ENCODE measurements at regions not wholly inside any gene's neighbourhood (a gene's known extent, or its start where the extent isn't known, plus 50 kb on each side); places are given as distances from the start of the nearest gene placed in this dataset.
A peak's percentile ranks its signal among the peaks of the same experiment; 100 is the strongest.

DNA sequence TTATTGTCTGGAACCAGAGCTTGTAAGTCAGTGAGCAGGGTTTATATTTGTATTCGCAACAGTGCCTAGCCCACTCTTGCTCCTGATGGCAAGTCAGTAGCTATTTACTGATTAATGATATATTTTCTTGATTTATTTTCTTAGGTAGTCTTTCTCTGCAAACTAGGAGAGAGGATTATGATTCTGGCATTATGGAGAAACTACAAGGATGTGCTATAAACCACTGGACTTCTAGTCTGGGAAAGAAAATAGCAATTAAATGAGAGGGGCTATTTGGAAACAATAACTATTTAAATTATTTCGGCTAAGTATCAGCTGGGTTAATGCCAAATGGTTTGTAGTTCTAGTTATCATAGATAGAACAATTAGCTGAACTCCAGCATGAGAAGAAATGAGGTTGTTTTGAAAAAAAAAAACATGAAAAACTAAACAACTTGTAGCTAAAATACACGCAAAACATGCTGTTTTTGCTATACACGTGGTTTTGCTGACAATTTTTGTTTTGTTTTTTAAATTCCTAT, 304.9 kb upstream of the TCF21 start:
- DNase-seq: no peak

DNA sequence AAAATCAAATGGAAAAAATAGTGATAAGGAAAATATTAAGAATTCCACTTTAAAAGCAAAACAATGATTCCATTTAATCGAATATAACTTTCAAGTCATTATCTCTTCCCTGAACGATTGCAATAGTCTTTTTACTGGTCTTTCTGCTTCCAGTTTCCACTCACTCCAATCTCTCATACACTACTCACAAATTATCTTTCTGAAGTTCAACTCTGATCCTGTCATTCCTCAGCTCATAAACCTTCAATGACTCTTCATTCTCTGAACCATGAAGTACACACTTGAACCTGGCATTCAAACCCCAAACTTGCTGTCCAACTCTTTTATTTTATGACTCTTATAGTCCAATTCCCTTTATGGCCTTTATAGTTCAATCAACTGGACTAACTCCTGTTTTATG, 304.1 kb upstream of the TCF21 start:
- no peak for DNase-seq

DNA sequence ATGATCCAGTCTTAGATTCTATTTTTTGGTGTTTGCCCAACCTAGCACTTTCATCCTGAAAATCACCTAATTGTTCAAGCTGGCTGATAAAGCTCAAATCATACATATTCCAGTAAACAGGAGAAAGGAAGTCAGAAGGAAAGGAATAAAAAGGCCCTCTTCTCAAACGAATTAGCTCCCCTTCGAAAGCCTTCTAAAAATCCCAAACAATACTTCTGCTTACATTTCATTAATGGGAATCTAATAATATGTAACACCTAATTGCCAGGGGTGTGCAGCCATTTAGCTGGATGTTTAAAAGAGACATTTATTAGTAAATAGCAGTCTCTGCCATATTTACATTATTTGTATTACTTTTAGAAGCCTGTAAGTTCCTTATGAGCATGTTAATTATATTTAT, 302.9 kb upstream of the TCF21 start:
- no peak for DNase-seq

DNA sequence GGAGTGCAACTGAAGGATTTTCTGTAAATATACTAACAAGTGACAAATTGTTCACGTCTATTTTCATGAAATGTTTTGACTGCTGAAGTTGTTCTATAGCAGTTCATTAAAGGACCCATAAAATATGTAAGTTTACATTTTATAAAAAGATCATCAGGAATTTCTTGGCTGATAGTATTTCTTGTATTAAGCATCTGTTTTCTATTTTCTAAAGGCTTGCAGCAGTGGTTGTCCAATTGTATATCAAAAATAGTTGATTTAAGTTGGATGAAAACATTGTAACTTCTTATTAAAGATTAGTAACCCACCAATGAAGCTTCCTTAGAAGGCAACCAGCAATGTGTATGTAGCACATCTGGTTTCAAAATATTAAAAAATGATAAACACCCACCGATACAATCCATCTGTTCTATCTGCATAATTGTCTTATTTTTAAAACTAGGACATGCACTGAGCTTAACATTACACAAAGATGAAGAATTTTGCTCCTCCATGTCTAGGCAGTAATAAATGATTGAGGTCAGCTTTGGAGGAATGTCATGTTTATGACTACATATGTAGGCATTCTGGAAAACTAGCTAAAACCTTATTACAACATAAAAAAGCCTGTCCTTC, 301.3 kb upstream of the TCF21 start:
- DNase-seq: no peak

DNA sequence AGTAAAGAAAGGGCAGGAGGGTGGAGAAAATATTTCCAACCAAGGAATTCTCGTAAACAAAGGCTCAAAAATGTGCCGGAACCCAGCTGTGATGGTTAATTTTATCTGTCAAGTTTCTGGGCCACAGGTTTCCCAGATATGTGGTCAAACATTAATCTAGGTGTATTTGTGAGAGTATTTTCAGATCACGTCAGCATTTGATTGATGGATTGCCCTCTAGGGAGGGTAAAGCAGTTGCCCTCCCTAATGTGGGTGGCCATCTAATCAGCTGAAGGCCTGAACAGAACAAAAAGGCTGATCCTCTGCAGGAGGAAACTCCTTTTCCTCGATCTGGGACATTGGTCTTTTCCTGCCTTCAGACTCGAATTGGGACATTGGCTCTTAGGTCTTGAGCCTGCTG, 298.7 kb upstream of the TCF21 start:
- no peak for DNase-seq

DNA sequence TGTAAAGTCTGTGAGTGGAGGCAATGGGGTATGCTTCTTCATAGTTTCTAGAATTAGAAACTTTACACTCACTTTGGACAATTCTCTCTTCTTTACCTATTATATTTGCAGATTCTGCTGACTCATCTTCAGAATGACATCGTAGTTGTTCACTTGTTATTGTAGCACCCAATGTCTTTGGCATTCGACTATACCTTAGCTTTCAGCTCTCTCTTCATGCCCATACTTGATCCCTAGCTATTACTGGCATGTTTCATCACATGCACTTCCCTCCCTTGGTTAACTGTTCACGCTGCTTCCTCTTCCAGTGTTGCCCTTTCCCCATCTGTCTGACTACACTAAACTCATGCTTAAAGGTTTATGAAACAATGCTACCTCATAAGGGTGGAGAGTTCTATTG, 298.1 kb upstream of the TCF21 start:
- peak; percentile 3 for DNase-seq

DNA sequence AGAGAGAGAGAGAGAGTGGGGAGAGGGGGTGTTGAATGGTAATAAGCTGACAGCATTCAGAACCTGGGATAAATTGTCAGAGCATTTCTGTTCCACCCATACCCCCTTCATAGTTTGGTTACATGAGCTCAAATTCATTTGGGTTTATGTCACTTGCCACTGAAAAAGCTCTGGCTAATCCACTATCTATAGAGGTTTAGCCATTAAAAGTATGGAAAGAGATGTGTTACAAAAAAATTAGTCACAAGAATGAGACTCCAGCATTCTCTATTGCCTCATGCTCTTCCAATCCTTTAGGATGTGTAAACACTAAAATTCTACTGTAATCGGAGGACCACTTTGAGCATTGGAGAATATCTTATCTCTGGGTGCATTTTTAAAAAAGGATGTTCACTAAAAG, 297.6 kb upstream of the TCF21 start:
- DNase-seq: no peak

DNA sequence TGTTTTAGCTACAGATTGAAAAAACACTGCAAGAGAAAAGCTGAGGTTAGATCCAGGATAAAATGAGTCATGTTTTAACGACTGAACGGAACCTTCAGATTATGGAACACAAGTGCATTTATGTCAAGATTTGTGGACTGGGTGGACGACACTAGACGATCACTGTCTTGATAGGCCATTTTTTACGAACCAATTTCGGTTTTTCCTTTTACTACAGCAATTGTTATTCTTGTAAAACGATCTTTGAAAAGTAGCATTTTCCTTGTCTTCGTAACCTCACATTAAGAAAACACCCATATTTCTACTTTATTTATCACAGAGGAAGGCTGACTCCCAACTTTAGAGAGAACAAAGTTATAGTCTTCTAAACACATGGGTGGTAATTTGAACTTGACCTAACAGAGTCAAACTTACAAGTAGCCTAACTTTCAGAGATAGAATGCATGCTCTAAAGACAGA, 294.2 kb upstream of the TCF21 start:
- DNase-seq: no peak

DNA sequence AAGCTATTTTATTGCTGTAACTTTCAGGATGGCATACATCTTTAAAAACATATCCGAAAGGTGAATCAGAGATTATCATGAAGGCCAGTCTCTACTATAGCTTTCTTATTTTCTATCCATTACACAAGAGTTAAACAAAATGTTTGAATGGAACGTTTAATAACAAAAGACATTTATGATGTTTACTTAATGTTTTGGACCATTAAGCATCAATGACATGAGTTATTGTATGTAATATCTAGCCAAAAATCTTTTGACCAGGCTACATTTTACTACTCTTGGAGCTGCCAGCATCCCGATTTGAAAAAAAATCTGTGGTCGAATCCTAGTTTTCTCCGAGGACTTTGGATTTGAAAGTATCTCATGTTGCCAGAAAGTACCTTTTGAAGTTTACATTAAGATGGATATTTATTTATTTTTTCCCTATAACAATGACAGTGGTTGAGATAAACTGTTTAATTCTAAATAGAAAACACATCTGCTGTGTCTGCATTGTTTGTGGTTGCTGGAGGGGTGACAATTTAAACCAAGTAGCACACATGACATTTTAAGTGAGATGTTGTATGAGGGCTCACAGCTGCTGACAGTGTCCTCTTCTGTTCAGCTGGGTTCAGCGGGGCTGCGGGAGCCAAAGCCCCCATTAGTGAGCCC, 293.7 kb upstream of the TCF21 start:
- no peak for DNase-seq

DNA sequence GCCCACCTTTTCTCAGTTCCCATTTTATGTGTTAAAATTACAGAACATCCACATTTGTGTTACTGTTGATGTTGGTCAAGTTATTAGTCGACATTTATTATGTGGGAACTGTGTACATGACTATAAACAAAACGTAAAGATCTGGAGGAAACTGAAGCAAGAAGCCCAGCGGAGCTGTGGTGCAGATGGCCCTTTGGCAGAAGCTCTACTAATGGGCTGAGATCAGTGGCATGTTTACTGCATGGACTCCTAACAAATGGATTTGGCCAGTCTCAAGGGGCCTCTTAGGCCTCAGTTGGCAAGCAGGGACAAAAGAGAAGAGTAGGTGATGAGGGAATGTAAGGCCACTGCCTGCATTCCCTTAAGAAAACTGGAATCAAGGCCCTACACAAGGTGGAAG, 282.1 kb upstream of the TCF21 start:
- no peak for DNase-seq

DNA sequence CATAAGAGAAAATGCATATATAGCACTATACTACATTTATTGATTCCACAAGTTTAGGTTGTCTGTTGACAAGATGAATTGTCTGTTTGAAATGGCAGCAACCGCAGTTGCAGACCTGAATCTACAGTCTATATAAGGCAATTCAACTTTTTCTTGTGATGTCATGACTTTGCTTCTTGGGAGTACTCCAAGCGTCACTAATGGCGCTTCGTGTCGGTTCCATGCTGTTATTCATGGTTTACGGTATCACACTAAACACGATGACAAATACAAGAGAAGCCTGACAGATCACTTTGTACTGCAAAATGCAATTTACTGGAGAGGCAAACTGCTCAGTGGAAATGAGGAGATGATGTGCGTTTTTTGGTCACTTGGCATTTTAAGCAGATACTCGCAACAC, 280.3 kb upstream of the TCF21 start:
- DNase-seq: no peak

DNA sequence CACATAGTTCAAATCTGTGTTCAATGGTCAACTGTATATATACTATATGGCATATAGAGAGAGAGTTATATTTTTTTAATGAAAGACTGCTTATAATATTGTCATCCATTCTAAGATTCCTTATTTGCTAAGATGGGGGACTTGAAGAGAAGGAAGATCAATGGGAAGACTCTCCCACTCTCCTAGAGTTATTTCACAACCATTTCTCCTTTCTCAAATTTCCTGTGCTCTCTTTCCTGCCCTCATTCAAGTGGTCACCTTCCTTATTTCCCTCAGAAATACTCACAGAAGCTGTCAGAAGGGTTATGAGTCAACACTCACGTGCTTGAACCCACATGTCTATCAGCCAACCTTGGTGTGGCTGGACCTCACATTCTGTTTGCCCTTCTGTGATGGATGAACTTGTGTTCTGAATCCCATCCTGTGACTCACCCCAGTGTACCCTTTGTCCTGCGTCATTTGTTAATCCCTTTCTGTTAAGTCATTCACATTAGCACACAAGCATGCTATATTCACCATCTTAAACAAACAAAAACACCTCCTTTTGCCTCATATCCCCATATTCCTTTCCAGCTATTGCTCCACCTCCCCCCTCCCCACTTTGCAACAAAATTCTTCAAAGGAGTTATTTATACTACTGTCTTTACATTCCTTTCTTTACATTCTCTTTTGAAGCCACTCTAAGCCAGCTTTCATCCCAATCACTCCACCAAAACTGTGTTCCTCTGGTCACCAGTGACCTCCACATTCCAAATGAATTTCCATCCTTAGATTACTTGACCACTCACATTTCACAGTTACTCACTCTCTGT, 279.3 kb upstream of the TCF21 start:
- no peak for DNase-seq

DNA sequence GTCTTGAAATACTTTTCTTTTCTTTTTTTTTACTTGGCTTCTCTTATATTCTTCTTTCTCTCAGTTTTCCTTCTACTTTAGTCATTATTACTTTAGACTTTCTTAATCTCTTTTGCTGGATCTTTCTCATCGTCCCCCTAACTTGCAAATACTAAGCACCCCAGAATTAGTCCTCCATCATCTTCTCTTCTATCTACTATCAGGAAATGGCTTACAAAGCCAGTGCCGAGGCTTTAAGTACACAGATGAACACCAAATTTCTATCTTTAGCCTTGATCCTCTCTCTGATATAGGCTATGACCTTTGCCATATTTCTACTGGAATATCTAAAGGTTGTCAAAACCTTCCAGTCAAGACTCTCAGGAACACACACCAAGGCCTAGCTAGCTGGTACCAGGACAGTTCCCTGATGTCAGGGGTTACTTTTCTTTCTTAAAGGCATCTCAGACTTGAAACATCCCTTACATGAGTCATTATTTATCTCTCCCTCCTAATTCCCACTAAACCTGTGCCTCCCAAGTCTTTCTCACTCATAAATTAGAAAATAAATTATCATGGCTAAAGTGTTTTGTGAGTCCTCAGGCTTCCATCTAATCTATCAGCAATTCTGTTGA, 278.6 kb upstream of the TCF21 start:
- DNase-seq: no peak

DNA sequence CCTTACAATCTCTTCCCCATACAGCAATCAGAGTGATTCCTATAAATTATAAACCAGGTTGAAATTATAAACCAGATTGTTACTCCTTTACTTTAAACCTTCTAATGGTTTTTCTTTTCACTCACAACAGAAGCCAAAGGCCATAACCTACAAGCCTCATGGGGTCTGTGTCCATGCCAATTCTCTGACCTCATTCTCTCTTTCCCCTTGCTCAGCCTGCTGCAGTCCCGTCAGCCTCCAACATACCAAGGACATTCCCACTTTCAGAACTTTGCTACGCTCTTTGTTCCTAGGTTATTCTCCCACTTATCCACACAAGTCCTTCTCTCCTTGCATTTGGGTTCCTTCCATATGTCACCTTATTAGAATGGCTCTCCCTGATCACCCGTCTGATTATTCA, 277.9 kb upstream of the TCF21 start:
- DNase-seq: no peak

DNA sequence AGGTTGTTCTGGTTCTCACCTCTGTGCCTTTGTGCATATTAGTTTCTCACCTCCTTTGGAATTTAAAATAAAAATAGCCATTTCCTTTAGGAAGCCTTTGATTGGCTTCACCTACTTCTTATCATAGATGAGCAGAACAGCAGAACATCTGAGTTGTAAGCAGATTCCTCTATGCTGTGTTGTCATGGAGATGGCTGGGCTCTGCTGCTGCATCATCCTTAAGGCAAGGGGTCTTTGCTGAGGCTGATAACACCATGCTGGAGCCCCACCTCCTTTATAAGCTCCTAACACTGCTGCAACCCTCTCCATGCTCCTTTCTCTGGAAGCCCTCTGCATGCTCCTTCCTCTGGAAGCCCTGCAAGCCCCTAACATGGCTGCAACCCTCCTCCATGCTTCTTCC, 276.5 kb upstream of the TCF21 start:
- no peak for DNase-seq

DNA sequence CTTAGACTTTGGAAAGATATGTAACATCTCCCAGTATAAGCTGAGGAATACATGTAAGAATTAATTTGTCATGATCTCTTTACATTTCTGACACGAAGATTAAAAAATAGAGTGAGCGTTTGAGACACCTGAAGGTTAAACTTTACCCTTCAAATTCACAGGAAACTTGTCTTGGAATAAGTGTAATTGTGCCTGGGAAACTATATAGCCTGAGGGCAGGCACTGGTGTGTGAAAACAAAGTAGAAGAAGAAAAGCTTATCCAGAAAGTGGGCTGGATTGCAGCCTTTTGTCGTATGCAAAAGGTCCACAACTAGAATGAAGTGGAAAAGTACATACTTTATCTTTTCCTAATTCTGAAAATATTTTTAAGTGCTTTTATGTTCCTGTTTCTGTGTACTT, 275.7 kb upstream of the TCF21 start:
- no peak for DNase-seq

DNA sequence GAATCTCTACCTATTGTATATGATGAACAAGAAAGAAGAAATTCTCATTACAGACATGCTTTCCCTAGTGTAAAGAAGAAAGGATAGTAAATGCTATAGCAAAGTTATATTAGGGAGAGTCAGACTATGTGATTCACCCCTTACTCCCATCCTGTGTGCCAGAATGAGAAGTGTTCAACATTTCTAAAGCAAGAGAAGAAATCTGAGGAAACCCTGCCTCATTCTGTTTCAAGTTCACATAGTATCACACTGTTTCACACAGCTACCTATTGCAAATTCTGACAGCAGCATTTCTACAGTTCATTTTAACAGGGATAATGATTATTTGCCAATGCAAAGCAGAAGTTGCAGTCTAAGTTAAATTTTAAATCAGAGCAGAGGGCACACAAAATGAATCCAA, 267.2 kb upstream of the TCF21 start:
- no peak for DNase-seq

DNA sequence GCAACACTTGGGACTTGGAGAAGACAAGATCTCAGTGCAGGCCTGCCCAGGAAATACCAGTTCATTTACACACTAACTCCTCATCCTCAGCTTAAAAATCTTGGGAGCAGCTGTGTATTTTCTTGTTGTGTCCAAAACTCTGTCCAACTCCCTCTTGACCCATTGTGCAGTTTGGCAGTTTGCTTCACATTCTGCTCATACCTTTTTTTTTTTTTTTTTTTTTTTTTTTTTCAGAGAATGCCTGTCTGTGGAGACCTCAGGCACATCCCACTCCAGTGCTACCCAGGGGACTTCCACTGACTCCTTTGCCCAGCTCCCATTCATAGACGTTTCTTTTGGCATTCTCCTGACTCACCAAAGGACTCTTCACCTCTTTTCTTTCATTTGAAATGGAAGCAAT, 265.8 kb upstream of the TCF21 start:
- no peak for DNase-seq

DNA sequence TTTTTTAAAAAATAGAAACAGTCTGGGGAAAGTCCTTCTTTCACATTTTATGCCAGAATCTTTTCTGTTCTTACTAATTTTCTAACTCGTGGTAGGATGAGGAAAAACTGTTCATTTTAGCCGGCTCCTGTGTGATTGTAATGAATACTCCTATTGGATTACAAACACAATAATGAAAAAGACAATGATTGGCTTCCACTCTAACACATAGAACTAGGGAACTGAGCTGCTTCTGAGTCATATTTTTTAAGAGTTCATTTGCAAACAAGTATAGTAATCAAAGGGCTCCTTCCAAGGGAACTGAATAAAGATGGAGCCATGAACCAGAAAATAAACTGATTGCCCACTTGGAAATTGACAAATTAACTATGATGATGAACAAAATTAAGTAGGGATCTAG, 265.3 kb upstream of the TCF21 start:
- DNase-seq: no peak

DNA sequence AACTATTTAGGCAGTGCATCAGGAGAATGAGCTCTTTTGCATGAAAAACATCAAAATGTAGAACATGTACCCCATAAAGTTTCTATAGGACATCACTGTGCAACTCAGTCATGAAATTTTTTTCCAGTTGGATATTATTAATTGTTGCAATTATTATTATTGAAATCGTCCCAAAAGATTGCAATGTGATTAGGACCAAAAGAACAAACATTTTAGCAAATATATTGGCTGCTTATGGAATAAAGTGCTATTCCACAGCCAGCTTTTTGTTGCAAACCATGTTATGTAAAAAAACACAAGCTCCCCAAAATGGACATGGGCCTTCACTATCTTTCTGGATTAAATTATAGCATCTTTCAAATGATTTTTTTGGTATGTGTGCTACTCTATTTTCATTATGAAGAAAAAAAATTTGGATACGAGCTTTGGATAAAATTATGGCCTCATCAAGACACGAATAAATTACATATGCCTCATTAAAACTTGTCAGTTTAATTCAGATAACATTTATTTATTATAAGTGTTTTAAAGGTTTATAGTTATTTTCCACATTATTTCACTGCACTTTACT, 262.7 kb upstream of the TCF21 start:
- no peak for DNase-seq

DNA sequence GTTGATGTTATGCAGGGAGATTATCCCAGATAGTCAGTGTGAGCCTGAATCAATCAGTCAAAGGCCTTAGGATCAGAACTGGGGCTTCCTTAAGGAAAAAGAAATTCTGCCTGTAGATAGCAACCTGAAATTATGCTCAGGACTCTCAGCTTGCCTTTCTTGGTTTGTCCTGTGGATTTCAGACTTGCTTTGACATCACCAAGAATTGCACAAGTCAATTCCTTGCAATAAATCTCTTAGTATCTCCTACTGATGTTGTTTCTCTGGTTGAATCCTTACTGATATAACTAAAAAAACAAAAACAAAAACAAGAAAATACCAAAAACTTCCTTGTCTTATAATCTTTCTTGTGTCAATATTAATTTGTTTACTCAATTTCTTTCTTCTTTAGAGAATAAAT, 258.9 kb upstream of the TCF21 start:
- no peak for DNase-seq

DNA sequence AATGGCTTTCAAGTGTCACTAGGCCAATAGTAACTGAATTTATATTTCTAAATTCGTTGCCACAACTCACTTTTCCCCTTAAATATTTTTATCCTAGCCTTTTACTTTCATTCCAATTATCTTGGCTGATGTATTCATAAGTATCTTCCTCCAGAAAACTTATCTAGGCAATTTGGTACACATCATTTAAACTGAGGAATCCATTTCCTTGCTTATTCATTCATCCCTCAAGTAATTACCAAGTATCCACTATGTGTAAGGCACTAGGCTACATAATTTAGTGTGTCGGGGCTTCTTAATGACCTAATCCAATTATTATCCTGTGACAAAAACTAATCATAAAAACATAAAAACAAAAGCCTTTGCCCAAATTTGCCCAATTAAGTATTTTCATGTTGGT, 258.3 kb upstream of the TCF21 start:
- DNase-seq: no peak

DNA sequence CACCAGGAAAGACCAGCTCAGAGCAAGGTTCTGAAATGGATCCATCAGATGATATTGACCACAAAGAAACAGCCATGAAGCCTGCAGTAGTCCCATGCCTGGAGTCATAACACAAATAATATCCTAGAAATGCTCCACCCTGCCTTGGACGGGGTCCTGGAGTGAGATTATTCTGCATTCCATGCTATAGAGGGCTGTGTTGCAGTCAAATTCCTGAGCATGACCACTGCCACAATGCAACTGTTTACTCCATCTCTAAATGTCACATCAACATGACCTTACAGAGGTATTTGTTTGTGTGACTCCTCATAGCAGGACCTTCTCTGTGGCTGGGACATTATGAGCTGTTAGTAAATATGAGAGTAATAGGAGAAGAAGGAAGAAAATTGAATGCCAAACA, 257.5 kb upstream of the TCF21 start:
- no peak for DNase-seq
